K562 (cell line): ENCODE measurements at regions not wholly inside any gene's neighbourhood (a gene's known extent, or its start where the extent isn't known, plus 50 kb on each side); places are given as distances from the start of the nearest gene placed in this dataset.

Experiments
- ATAC-seq: fragments of 200-7000 bp; cut with Tn5 transposase; 3 replicates; pipeline ENCODE4 v1.9.1; 2020; ENCODE audit warnings: moderate library complexity
- BruUV-seq: library from RNA; stranded (reverse); fragments of 400-500 nt; replicated peaks from 2 replicates; lab custom pipeline; 2021; lab: Mats Ljungman, UMichigan
- CTCF ChIA-PET: fragments of 300-600 bp; formaldehyde crosslinking; extraction: SDS; loops from one replicate; lab custom pipeline; 2021; ENCODE audit warnings: low intra/inter-chr PET ratio; lab: Yijun Ruan, JAX
- POLR2A ChIA-PET: fragments of 300-600, 350-650 bp; sonication (Branson Sonifier 250); formaldehyde crosslinking; extraction: SDS; loops from one replicate; lab custom pipeline; 2021; ENCODE audit warnings: antibody characterized with exemption, inconsistent platforms; lab: Yijun Ruan, JAX
- DNase-seq, 4 experiments: peaks; one replicate each; pipeline versions ENCODE4 v3.0.0 to v3.0.0-alpha.2; 2011 to 2018; ENCODE audit warnings: low spot score in 3 of 4, mixed read lengths in 3 of 4; ENCODE audit errors: extremely low read depth in 1 of 4
- FAIRE-seq: peaks from 2 replicates; lab custom pipeline; 2011; peaks lifted over from hg19 to GRCh38; lab: Jason Lieb, UNC
- H2AFZ ChIP-seq: 2 replicates; pipeline ENCODE4 v1.6.0; 2011; ENCODE audit warnings: low read depth, low read length, control low read depth, inconsistent platforms
- H3K27ac ChIP-seq: fragments of 200-600 bp; 3 replicates; pipeline ENCODE4 v1.8.0; 2011; ENCODE audit warnings: low read depth, mild to moderate bottlenecking, control low read depth, inconsistent platforms, low read length, moderate library complexity, mixed read lengths; ENCODE audit errors: extremely low read depth
- H3K27me3 ChIP-seq, 2 experiments: fragments of 300-600 bp in 1 of 2; 2 replicates in 1 of 2; 3 replicates in 1 of 2; pipeline versions ENCODE4 v1.6.0 to v1.8.0; 2011; ENCODE audit warnings: inconsistent platforms in 2 of 2, low read length in 2 of 2, mild to moderate bottlenecking in 1 of 2, mixed read lengths in 1 of 2, moderate library complexity in 1 of 2; ENCODE audit not compliant: control insufficient read depth in 2 of 2, insufficient read depth in 2 of 2
- H3K36me3 ChIP-seq: fragments of 300-600 bp; 3 replicates; pipeline ENCODE4 v1.8.0; 2011; ENCODE audit warnings: mild to moderate bottlenecking, low read length, inconsistent platforms; ENCODE audit not compliant: control insufficient read depth, insufficient read depth
- H3K4me1 ChIP-seq, 2 experiments: fragments of 200-600 bp in 1 of 2; replicated peaks in 1 of 2; 2 replicates in 1 of 2; 3 replicates in 1 of 2; pipeline versions ENCODE4 v1.5.1 to v1.8.0; 2011; ENCODE audit warnings: inconsistent platforms in 2 of 2, low read length in 2 of 2, mild to moderate bottlenecking in 1 of 2, mixed read lengths in 1 of 2, moderate library complexity in 1 of 2; ENCODE audit not compliant: control insufficient read depth in 2 of 2, insufficient read depth in 2 of 2
- H3K4me2 ChIP-seq: 2 replicates; pipeline ENCODE4 v1.6.1; 2011; ENCODE audit warnings: low read length, control low read depth, inconsistent platforms, mixed read lengths; ENCODE audit not compliant: insufficient read depth
- H3K4me3 ChIP-seq: fragments of 200-600 bp; sonication (generic), shearing (Covaris generic); 2 replicates; pipeline ENCODE4 v1.5.1; 2016; ENCODE audit warnings: control low read depth, inconsistent platforms
- H3K79me2 ChIP-seq: fragments of 200-600 bp; 3 replicates; pipeline ENCODE4 v1.8.0; 2011; ENCODE audit warnings: low read length, inconsistent platforms; ENCODE audit not compliant: control insufficient read depth, insufficient read depth
- H3K9ac ChIP-seq, 2 experiments: 2 replicates each; pipeline versions ENCODE4 v1.6.0 to v1.6.1; 2011; ENCODE audit warnings: low read depth in 2 of 2, low read length in 2 of 2, control low read depth in 1 of 2, inconsistent platforms in 1 of 2, mild to moderate bottlenecking in 1 of 2, mixed read lengths in 1 of 2; ENCODE audit not compliant: insufficient read depth in 1 of 2
- H3K9me1 ChIP-seq: one replicate; pipeline ENCODE4 v1.6.0; 2011; ENCODE audit warnings: inconsistent platforms, mild to moderate bottlenecking, low read length, moderate library complexity; ENCODE audit not compliant: control insufficient read depth, insufficient read depth
- H3K9me3 ChIP-seq: replicated peaks from 2 replicates; pipeline ENCODE4 v1.5.1; 2011; ENCODE audit warnings: low read depth, low read length, inconsistent platforms; ENCODE audit not compliant: control insufficient read depth, insufficient read depth
- H4K20me1 ChIP-seq: replicated peaks from 2 replicates; pipeline ENCODE4 v1.6.1; 2011; ENCODE audit warnings: low read length, inconsistent platforms, mixed read lengths; ENCODE audit not compliant: control insufficient read depth, insufficient read depth
- BCL6 ChIP-seq: fragments of 250-450 bp; sonication (Bioruptor Pico); IDR thresholded peaks from 2 replicates; pipeline ENCODE4 v1.4.0; 2020
- FOXA3 ChIP-seq, 2 experiments: fragments of 450-650 bp in 1 of 2; sonication (generic) in 1 of 2; formaldehyde crosslinking; IDR thresholded peaks in 1 of 2; conservative IDR thresholded peaks in 1 of 2; 2 replicates each; pipeline versions ENCODE4 v1.4.0 to v1.8.0; 2020 to 2022; ENCODE audit warnings: mild to moderate bottlenecking in 2 of 2, missing genetic modification reagents in 1 of 2
- NCOA1 ChIP-seq: fragments of 450-650 bp; IDR thresholded peaks from 2 replicates; pipeline ENCODE4 v1.6.1; 2016; ENCODE audit warnings: low read depth
- SMARCA5 ChIP-seq: fragments of 450-650 bp; IDR thresholded peaks from 2 replicates; pipeline ENCODE4 v1.6.1; 2016
- TARDBP ChIP-seq: fragments of 450-650 bp; IDR thresholded peaks from 2 replicates; pipeline ENCODE4 v1.6.1; 2016
- ZBED1 ChIP-seq: IDR thresholded peaks from 2 replicates; pipeline ENCODE4 v1.6.1; 2014
- ZKSCAN3 ChIP-seq: fragments of 250-450 bp; sonication (Bioruptor Pico); IDR thresholded peaks from 2 replicates; pipeline ENCODE4 v1.4.0; 2020
- ZNF253 ChIP-seq: fragments of 250-450 bp; sonication (Bioruptor Pico); conservative IDR thresholded peaks from 2 replicates; pipeline ENCODE4 v1.6.1; 2021; ENCODE audit warnings: mild to moderate bottlenecking
- WGBS: fragments of 100-300 bp; shearing (Covaris generic); methylation state at CpG from one replicate; pipeline ENCODE4 v1.1.6; 2016; ENCODE audit warnings: low coverage, mixed read lengths; ENCODE audit not compliant: insufficient coverage; ENCODE audit errors: missing lambda C conversion rate; 5-methylcytosine and 5-hydroxymethylcytosine counted together
- in situ Hi-C: fragments of 300-500 bp; cut with MboI; formaldehyde crosslinking; loops from 4 replicates; pipeline ENCODE4 v1.15.0; 2018; ENCODE audit warnings: inconsistent platforms, mixed read lengths
- intact Hi-C: fragments of 100-400 bp; cut with micrococcal nuclease; formaldehyde crosslinking; loops from 2 replicates; pipeline ENCODE4 v1.14.2; 2022
- TF ChIP-seq, protein P1 (sequence below): fragments of 450-650 bp; IDR thresholded peaks from 2 replicates; pipeline ENCODE4 v1.6.1; 2016; ENCODE audit warnings: mild to moderate bottlenecking, moderate library complexity

DNA sequence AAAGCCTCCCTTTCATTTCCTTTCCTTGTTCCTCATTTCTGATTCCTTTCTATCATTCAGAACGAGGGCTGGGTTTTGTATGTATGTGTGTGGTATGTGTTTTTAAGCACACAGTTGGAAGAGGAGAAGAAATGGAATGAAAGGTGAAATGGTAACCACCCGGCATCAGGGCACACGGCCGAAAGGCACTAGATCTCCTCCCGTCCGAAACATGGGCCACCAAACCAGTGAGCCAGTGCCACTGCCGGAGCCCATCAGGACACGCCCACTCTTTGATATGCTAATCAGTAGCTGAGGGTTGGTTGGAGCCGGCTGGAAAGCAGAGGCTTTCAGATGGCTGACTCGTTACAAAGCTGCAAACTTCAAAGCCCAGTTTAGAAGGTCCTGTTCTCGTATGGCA, 228.6 kb upstream of the JARID2 start:
- intact Hi-C loops = loop anchor here (5.0 kb wide), 2 partner anchors 60 to 230 kb away; partner anchors contain the start of gene JARID2
- TF ChIP-seq ZNF253 (CRISPR knock-in tag) (no peak), SMARCA5 (peak; percentile 13; the same call in 1 of the 2 replicates), FOXA3 (CRISPR knock-in tag; conservative IDR thresholded peaks at IDR 0.05 in 1 of 2, IDR thresholded peaks at IDR 0.05 in 1 of 2) (no peak), BCL6 (CRISPR knock-in tag) (no peak), TARDBP (no peak), ZBED1 (no peak), NCOA1 (no peak), ZKSCAN3 (CRISPR knock-in tag) (no peak)
- TF ChIP-seq, protein P1, sequence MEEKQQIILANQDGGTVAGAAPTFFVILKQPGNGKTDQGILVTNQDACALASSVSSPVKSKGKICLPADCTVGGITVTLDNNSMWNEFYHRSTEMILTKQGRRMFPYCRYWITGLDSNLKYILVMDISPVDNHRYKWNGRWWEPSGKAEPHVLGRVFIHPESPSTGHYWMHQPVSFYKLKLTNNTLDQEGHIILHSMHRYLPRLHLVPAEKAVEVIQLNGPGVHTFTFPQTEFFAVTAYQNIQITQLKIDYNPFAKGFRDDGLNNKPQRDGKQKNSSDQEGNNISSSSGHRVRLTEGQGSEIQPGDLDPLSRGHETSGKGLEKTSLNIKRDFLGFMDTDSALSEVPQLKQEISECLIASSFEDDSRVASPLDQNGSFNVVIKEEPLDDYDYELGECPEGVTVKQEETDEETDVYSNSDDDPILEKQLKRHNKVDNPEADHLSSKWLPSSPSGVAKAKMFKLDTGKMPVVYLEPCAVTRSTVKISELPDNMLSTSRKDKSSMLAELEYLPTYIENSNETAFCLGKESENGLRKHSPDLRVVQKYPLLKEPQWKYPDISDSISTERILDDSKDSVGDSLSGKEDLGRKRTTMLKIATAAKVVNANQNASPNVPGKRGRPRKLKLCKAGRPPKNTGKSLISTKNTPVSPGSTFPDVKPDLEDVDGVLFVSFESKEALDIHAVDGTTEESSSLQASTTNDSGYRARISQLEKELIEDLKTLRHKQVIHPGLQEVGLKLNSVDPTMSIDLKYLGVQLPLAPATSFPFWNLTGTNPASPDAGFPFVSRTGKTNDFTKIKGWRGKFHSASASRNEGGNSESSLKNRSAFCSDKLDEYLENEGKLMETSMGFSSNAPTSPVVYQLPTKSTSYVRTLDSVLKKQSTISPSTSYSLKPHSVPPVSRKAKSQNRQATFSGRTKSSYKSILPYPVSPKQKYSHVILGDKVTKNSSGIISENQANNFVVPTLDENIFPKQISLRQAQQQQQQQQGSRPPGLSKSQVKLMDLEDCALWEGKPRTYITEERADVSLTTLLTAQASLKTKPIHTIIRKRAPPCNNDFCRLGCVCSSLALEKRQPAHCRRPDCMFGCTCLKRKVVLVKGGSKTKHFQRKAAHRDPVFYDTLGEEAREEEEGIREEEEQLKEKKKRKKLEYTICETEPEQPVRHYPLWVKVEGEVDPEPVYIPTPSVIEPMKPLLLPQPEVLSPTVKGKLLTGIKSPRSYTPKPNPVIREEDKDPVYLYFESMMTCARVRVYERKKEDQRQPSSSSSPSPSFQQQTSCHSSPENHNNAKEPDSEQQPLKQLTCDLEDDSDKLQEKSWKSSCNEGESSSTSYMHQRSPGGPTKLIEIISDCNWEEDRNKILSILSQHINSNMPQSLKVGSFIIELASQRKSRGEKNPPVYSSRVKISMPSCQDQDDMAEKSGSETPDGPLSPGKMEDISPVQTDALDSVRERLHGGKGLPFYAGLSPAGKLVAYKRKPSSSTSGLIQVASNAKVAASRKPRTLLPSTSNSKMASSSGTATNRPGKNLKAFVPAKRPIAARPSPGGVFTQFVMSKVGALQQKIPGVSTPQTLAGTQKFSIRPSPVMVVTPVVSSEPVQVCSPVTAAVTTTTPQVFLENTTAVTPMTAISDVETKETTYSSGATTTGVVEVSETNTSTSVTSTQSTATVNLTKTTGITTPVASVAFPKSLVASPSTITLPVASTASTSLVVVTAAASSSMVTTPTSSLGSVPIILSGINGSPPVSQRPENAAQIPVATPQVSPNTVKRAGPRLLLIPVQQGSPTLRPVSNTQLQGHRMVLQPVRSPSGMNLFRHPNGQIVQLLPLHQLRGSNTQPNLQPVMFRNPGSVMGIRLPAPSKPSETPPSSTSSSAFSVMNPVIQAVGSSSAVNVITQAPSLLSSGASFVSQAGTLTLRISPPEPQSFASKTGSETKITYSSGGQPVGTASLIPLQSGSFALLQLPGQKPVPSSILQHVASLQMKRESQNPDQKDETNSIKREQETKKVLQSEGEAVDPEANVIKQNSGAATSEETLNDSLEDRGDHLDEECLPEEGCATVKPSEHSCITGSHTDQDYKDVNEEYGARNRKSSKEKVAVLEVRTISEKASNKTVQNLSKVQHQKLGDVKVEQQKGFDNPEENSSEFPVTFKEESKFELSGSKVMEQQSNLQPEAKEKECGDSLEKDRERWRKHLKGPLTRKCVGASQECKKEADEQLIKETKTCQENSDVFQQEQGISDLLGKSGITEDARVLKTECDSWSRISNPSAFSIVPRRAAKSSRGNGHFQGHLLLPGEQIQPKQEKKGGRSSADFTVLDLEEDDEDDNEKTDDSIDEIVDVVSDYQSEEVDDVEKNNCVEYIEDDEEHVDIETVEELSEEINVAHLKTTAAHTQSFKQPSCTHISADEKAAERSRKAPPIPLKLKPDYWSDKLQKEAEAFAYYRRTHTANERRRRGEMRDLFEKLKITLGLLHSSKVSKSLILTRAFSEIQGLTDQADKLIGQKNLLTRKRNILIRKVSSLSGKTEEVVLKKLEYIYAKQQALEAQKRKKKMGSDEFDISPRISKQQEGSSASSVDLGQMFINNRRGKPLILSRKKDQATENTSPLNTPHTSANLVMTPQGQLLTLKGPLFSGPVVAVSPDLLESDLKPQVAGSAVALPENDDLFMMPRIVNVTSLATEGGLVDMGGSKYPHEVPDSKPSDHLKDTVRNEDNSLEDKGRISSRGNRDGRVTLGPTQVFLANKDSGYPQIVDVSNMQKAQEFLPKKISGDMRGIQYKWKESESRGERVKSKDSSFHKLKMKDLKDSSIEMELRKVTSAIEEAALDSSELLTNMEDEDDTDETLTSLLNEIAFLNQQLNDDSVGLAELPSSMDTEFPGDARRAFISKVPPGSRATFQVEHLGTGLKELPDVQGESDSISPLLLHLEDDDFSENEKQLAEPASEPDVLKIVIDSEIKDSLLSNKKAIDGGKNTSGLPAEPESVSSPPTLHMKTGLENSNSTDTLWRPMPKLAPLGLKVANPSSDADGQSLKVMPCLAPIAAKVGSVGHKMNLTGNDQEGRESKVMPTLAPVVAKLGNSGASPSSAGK = no peak

More for the DNA sequence above, 228.6 kb upstream of the JARID2 start:
- peak overlapping the region; percentile 8; the same call in 1 of the 2 replicates for H3K4me3 ChIP-seq
- H3K79me2 ChIP-seq = no peaks in the 10 kb centered on the region
- H4K20me1 ChIP-seq = no peaks in the 10 kb centered on the region
- H3K9me1 ChIP-seq = no peaks in the 10 kb centered on the region
- WGBS = 7% methylated on average over 11 of the region's 11 CpGs
- H3K4me1 ChIP-seq = peaks cover 23 to 32% of the 10 kb centered on the region in 2 experiments
- no peaks in the 10 kb centered on the region for H3K36me3 ChIP-seq
- DNase-seq (peak; percentile 69 to 81 (median 76)), ATAC-seq (peak; percentile 90), FAIRE-seq (peak; percentile 88)
- H2AFZ ChIP-seq = peak overlapping the region; percentile 83
- in situ Hi-C loops = no loop called here
- no TSS peak for BruUV-seq
- POLR2A ChIA-PET = interaction anchor here (0.7 to 1.4 kb wide), 6 partner anchors 9 to 73 kb away, joined by 3 to 4 read pairs (median 3); no protein-coding TSS in a partner anchor
- H3K9ac ChIP-seq = peak overlapping the region; percentile 40 to 82
- H3K4me2 ChIP-seq = peak overlapping the region; percentile 75
- no peaks in the 10 kb centered on the region for H3K9me3 ChIP-seq
- no peaks in the 10 kb centered on the region for H3K27me3 ChIP-seq
- CTCF ChIA-PET = no interaction called here
- peak overlapping the region; percentile 30; the same call in 2 of the 3 replicates for H3K27ac ChIP-seq
